ENCODE measurements at regions not wholly inside any gene's neighbourhood (a gene's known extent, or its start where the extent isn't known, plus 50 kb on each side); places are given as distances from the start of the nearest gene placed in this dataset.
"Not testable (repeated sequence)": the region's sequence is repeated elsewhere in the genome, so short reads cannot be mapped to it uniquely, and the experiment has no call there.

DNA sequence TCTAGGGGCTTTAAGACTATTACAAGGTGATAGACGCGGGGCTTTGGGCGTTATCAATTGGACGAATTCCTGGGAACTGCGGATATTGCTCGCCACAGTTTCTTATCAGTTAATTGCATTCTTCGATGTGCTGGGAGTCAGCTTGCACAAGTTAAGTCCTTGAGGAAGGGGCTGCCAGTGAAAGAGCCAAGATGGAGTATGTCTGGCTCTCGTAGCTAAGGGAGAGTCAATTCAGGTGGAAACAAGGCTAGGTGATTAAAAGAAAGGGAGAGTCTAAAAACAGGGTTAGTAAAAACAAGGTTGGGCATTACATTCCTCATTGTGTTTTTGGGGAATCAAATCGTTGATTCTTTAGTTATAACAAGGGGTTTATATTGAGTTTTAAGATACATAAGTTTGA lies 121.6 kb downstream of the UNC93B1 start:
- not testable (repeated sequence) for TF ChIP-seq CTCF (IDR thresholded peaks at IDR 0.05); EZH2 (IDR thresholded peaks at IDR 0.05; ENCODE audit: borderline replicate concordance, insufficient read depth, low read depth, low read length, poor library complexity, severe bottlenecking)
